ENCODE measurements at regions not wholly inside any gene's neighbourhood (a gene's known extent, or its start where the extent isn't known, plus 50 kb on each side); places are given as distances from the start of the nearest gene placed in this dataset.

DNA sequence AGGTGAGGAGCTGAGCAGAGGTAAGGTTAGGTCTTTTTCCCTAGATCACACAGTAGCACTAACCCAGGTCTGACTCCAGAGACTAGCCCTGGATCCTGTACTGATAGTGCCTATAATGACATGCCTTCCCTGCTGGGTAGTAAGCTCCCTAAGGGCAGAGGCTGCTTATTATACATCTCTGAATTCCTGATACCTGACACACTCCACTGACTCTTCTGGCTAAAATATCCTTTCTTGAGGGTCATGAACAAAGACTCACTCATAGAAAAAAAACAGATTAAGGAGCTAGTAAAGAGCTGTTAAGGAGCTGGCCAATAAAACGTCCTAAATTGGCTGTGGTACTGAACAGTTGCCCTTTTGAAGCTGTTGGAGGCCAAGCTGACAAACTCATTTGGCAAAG, 149.0 kb upstream of the ITGA1 start:
- TF ChIP-seq, protein P1, sequence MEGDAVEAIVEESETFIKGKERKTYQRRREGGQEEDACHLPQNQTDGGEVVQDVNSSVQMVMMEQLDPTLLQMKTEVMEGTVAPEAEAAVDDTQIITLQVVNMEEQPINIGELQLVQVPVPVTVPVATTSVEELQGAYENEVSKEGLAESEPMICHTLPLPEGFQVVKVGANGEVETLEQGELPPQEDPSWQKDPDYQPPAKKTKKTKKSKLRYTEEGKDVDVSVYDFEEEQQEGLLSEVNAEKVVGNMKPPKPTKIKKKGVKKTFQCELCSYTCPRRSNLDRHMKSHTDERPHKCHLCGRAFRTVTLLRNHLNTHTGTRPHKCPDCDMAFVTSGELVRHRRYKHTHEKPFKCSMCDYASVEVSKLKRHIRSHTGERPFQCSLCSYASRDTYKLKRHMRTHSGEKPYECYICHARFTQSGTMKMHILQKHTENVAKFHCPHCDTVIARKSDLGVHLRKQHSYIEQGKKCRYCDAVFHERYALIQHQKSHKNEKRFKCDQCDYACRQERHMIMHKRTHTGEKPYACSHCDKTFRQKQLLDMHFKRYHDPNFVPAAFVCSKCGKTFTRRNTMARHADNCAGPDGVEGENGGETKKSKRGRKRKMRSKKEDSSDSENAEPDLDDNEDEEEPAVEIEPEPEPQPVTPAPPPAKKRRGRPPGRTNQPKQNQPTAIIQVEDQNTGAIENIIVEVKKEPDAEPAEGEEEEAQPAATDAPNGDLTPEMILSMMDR (conservative IDR thresholded peaks at IDR 0.05; ENCODE audit: low read depth, low read length), result no peak
- TF ChIP-seq EZH2 (IDR thresholded peaks at IDR 0.05; ENCODE audit: low read length, unreplicated experiment), result no peak

Data from PC-3 (cell line).